ENCODE measurements at regions not wholly inside any gene's neighbourhood (a gene's known extent, or its start where the extent isn't known, plus 50 kb on each side); places are given as distances from the start of the nearest gene placed in this dataset.

GRCh38 chr10:113458944-113459343 is 93.9 kb upstream of the HABP2 start:
- TF ChIP-seq POLR2AphosphoS5 (IDR thresholded peaks at IDR 0.05): no peak
- no peak for TF ChIP-seq CTCF (IDR thresholded peaks at IDR 0.05)
- no peak for TF ChIP-seq EP300 (IDR thresholded peaks at IDR 0.05)
- TF ChIP-seq POLR2A (IDR thresholded peaks at IDR 0.05): no peak

Measured in sigmoid colon (tissue), 4 donors.